ENCODE measurements at regions not wholly inside any gene's neighbourhood (a gene's known extent, or its start where the extent isn't known, plus 50 kb on each side); places are given as distances from the start of the nearest gene placed in this dataset.

DNA sequence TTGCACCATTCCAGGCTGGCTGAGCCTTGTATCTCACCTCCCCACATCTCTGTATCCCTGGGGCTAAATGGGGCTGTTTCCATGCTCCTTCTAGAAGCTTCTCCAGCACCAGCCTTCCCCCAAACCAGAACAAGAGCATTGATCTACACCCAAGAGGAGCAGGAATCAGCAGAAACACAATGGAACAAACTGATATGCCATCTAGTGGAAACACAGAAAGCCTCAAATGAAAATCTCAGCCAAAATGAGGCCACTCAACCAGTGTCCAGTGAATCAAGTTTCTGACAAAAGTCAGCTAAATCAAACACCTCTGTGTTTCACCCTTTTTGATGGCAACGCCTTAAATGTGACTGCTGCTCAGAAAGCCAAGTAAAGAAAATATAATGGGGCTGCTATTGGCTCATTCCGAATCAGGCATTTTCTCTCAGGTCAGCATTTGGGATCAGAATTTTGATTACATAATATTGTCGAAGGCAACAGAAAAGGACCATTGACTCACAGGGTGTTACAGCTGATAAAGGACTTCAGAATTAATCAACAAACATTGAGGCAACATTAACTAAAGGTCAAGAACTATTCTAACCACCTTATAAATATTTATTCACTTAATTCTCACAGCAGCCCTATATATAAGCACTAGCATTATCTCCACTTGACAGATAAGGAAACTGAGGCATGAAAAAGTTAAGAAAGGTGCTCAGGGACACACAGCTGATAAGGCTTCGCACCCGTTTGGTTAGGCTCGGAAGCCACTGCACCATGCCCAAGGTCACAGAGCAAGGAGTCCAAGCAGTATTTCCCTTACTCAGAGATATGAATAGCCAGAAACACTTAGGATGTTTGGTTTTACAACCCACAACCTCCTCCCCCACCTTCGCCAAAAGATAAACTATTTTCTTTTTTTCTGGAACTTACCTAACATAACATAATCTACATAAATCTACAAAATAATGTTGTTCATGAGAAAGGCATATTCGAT, 85.8 kb upstream of the KCNJ15 start:
- TF ChIP-seq, protein P1, sequence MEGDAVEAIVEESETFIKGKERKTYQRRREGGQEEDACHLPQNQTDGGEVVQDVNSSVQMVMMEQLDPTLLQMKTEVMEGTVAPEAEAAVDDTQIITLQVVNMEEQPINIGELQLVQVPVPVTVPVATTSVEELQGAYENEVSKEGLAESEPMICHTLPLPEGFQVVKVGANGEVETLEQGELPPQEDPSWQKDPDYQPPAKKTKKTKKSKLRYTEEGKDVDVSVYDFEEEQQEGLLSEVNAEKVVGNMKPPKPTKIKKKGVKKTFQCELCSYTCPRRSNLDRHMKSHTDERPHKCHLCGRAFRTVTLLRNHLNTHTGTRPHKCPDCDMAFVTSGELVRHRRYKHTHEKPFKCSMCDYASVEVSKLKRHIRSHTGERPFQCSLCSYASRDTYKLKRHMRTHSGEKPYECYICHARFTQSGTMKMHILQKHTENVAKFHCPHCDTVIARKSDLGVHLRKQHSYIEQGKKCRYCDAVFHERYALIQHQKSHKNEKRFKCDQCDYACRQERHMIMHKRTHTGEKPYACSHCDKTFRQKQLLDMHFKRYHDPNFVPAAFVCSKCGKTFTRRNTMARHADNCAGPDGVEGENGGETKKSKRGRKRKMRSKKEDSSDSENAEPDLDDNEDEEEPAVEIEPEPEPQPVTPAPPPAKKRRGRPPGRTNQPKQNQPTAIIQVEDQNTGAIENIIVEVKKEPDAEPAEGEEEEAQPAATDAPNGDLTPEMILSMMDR (IDR thresholded peaks at IDR 0.05): no peak
- no peak for TF ChIP-seq POLR2A (IDR thresholded peaks at IDR 0.05)

Data from heart left ventricle (tissue), 13 donors.